SK-N-SH treated with all-trans-retinoic acid at 6 μM for 48 hours (cell line): ENCODE measurements at regions not wholly inside any gene's neighbourhood (a gene's known extent, or its start where the extent isn't known, plus 50 kb on each side); places are given as distances from the start of the nearest gene placed in this dataset.

ENCODE experiments used
- ATAC-seq: fragments of 200-7000 bp; cut with Tn5 transposase; 3 replicates; pipeline ENCODE4 v1.9.1; 2020; ENCODE audit warnings: mild to moderate bottlenecking, moderate library complexity
- ARNTL ChIP-seq: fragments of 450-650 bp; formaldehyde crosslinking; IDR thresholded peaks from 2 replicates; pipeline ENCODE4 v1.5.0; 2020; ENCODE audit warnings: low read depth, mild to moderate bottlenecking, moderate library complexity, borderline replicate concordance
- CSDC2 ChIP-seq: fragments of 250-450 bp; sonication (Bioruptor Pico); IDR thresholded peaks from 2 replicates; pipeline ENCODE4 v1.5.0; 2020; ENCODE audit warnings: mild to moderate bottlenecking, moderate library complexity
- CSRNP3 ChIP-seq: fragments of 250-450 bp; sonication (Bioruptor Pico); IDR thresholded peaks from 2 replicates; pipeline ENCODE4 v1.5.1; 2021; ENCODE audit warnings: mild to moderate bottlenecking, moderate library complexity
- ESRRG ChIP-seq: fragments of 250-450 bp; sonication (Bioruptor Pico); IDR thresholded peaks from 2 replicates; pipeline ENCODE4 v1.6.1; 2021; ENCODE audit warnings: mild to moderate bottlenecking
- GLIS3 ChIP-seq: fragments of 250-450 bp; sonication (Bioruptor Pico); IDR thresholded peaks from 2 replicates; pipeline ENCODE4 v1.5.0; 2020; ENCODE audit warnings: mild to moderate bottlenecking, moderate library complexity
- ISL1 ChIP-seq: fragments of 250-450 bp; sonication (Bioruptor Pico); IDR thresholded peaks from 2 replicates; pipeline ENCODE4 v2.1.2; 2022; ENCODE audit warnings: mild to moderate bottlenecking, moderate library complexity
- OSR1 ChIP-seq: fragments of 250-450 bp; sonication (Bioruptor Pico); IDR thresholded peaks from 2 replicates; pipeline ENCODE4 v1.8.0; 2022; ENCODE audit warnings: moderate library complexity, mild to moderate bottlenecking, inconsistent platforms
- PATZ1 ChIP-seq: fragments of 250-450 bp; sonication (Bioruptor Pico); IDR thresholded peaks from 2 replicates; pipeline ENCODE4 v1.8.0; 2020; ENCODE audit warnings: mild to moderate bottlenecking, moderate library complexity, borderline replicate concordance
- POU6F1 ChIP-seq: fragments of 250-450 bp; sonication (Bioruptor Pico); IDR thresholded peaks from 2 replicates; pipeline ENCODE4 v1.8.0; 2021; ENCODE audit warnings: low read depth, mild to moderate bottlenecking, moderate library complexity, borderline replicate concordance
- PPARA ChIP-seq: fragments of 250-450 bp; sonication (Bioruptor Pico); IDR thresholded peaks from 2 replicates; pipeline ENCODE4 v1.5.0; 2020; ENCODE audit warnings: mild to moderate bottlenecking, borderline replicate concordance
- RARB ChIP-seq: fragments of 250-450 bp; sonication (Bioruptor Pico); IDR thresholded peaks from 2 replicates; pipeline ENCODE4 v1.8.0; 2021; ENCODE audit warnings: mild to moderate bottlenecking, moderate library complexity
- TCF4 ChIP-seq: fragments of 250-450 bp; sonication (Bioruptor Pico); IDR thresholded peaks from 2 replicates; pipeline ENCODE4 v1.8.0; 2021; ENCODE audit warnings: mild to moderate bottlenecking, moderate library complexity, borderline replicate concordance
- TOX ChIP-seq: fragments of 250-450 bp; sonication (Bioruptor Pico); IDR thresholded peaks from 2 replicates; pipeline ENCODE4 v1.8.0; 2021; ENCODE audit warnings: mild to moderate bottlenecking, moderate library complexity, borderline replicate concordance
- ZC3H10 ChIP-seq: fragments of 250-450 bp; sonication (Bioruptor Pico); IDR thresholded peaks from 2 replicates; pipeline ENCODE4 v1.5.1; 2021; ENCODE audit warnings: mild to moderate bottlenecking, moderate library complexity
- ZFP3 ChIP-seq: fragments of 250-450 bp; sonication (Bioruptor Pico); IDR thresholded peaks from 2 replicates; pipeline ENCODE4 v1.5.0; 2020; ENCODE audit warnings: mild to moderate bottlenecking, moderate library complexity
- ZFP30 ChIP-seq: fragments of 450-650 bp; formaldehyde crosslinking; IDR thresholded peaks from 2 replicates; pipeline ENCODE4 v1.5.0; 2022; ENCODE audit warnings: mild to moderate bottlenecking, moderate library complexity
- ZNF565 ChIP-seq: fragments of 450-650 bp; formaldehyde crosslinking; conservative IDR thresholded peaks from 2 replicates; pipeline ENCODE4 v1.5.0; 2020; ENCODE audit warnings: low read depth, mild to moderate bottlenecking, moderate library complexity
- ZNF70 ChIP-seq: fragments of 450-650 bp; formaldehyde crosslinking; IDR thresholded peaks from 2 replicates; pipeline ENCODE4 v1.5.0; 2020; ENCODE audit warnings: mild to moderate bottlenecking, moderate library complexity
- ZNF8 ChIP-seq: fragments of 450-650 bp; formaldehyde crosslinking; IDR thresholded peaks from 2 replicates; pipeline ENCODE4 v1.5.0; 2020; ENCODE audit warnings: mild to moderate bottlenecking, moderate library complexity
- TF ChIP-seq, protein P1 (sequence below): fragments of 250-450 bp; sonication (Bioruptor Pico); IDR thresholded peaks from 2 replicates; pipeline ENCODE4 v1.5.1; 2020; ENCODE audit warnings: low read depth, mild to moderate bottlenecking, moderate library complexity
- TF ChIP-seq, protein P2 (sequence below): fragments of 250-450 bp; sonication (Bioruptor Pico); IDR thresholded peaks from 2 replicates; pipeline ENCODE4 v1.5.0; 2020; ENCODE audit warnings: mild to moderate bottlenecking, moderate library complexity

GRCh38 chrX:39497702-39498265, 600.0 kb downstream of the BCOR start:
- TF ChIP-seq ARNTL (CRISPR knock-in tag) (no peak), ZC3H10 (CRISPR knock-in tag) (no peak), ESRRG (CRISPR knock-in tag) (no peak), ZFP30 (CRISPR knock-in tag) (no peak), OSR1 (CRISPR knock-in tag) (no peak)
- TF ChIP-seq, protein P1, sequence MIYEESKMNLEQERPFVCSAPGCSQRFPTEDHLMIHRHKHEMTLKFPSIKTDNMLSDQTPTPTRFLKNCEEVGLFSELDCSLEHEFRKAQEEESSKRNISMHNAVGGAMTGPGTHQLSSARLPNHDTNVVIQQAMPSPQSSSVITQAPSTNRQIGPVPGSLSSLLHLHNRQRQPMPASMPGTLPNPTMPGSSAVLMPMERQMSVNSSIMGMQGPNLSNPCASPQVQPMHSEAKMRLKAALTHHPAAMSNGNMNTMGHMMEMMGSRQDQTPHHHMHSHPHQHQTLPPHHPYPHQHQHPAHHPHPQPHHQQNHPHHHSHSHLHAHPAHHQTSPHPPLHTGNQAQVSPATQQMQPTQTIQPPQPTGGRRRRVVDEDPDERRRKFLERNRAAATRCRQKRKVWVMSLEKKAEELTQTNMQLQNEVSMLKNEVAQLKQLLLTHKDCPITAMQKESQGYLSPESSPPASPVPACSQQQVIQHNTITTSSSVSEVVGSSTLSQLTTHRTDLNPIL (CRISPR knock-in tag): no peak
- ATAC-seq: no peak

GRCh38 chrX:39499996-39500395, 597.8 kb downstream of the BCOR start:
- ATAC-seq: no peak
- no peak for TF ChIP-seq POU6F1
- TF ChIP-seq ZNF70 (CRISPR knock-in tag): no peak
- TF ChIP-seq CSRNP3 (CRISPR knock-in tag): no peak
- no peak for TF ChIP-seq GLIS3 (CRISPR knock-in tag)
- TF ChIP-seq ZNF8: no peak
- no peak for TF ChIP-seq TCF4 (CRISPR knock-in tag)
- no peak for TF ChIP-seq ZNF565 (CRISPR knock-in tag)
- TF ChIP-seq OSR1 (CRISPR knock-in tag): no peak
- TF ChIP-seq RARB (CRISPR knock-in tag): no peak
- TF ChIP-seq ARNTL (CRISPR knock-in tag): no peak
- TF ChIP-seq PATZ1 (CRISPR knock-in tag): no peak
- TF ChIP-seq, protein P2, sequence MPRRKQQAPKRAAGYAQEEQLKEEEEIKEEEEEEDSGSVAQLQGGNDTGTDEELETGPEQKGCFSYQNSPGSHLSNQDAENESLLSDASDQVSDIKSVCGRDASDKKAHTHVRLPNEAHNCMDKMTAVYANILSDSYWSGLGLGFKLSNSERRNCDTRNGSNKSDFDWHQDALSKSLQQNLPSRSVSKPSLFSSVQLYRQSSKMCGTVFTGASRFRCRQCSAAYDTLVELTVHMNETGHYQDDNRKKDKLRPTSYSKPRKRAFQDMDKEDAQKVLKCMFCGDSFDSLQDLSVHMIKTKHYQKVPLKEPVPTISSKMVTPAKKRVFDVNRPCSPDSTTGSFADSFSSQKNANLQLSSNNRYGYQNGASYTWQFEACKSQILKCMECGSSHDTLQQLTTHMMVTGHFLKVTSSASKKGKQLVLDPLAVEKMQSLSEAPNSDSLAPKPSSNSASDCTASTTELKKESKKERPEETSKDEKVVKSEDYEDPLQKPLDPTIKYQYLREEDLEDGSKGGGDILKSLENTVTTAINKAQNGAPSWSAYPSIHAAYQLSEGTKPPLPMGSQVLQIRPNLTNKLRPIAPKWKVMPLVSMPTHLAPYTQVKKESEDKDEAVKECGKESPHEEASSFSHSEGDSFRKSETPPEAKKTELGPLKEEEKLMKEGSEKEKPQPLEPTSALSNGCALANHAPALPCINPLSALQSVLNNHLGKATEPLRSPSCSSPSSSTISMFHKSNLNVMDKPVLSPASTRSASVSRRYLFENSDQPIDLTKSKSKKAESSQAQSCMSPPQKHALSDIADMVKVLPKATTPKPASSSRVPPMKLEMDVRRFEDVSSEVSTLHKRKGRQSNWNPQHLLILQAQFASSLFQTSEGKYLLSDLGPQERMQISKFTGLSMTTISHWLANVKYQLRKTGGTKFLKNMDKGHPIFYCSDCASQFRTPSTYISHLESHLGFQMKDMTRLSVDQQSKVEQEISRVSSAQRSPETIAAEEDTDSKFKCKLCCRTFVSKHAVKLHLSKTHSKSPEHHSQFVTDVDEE (CRISPR knock-in tag): no peak
- no peak for TF ChIP-seq ESRRG (CRISPR knock-in tag)
- no peak for TF ChIP-seq PPARA (CRISPR knock-in tag)
- TF ChIP-seq CSDC2 (CRISPR knock-in tag): no peak
- no peak for TF ChIP-seq ISL1 (CRISPR knock-in tag)
- TF ChIP-seq, protein P1 (CRISPR knock-in tag): no peak
- no peak for TF ChIP-seq ZFP3 (CRISPR knock-in tag)
- TF ChIP-seq ZC3H10 (CRISPR knock-in tag): no peak
- no peak for TF ChIP-seq TOX (CRISPR knock-in tag)
